Upper lobe of left lung (tissue), 6 donors: ENCODE measurements at regions not wholly inside any gene's neighbourhood (a gene's known extent, or its start where the extent isn't known, plus 50 kb on each side); places are given as distances from the start of the nearest gene placed in this dataset.
A peak's percentile ranks its signal among the peaks of the same experiment; 100 is the strongest.

Experiments used
- ATAC-seq, 2 donors: fragments of 200-7000 bp; cut with Tn5 transposase; one replicate each; pipeline ENCODE4 v1.9.1; 2022; ENCODE audit warnings: mild to moderate bottlenecking in 2 of 2, moderate library complexity in 2 of 2; ENCODE audit not compliant: low FRiP score in 2 of 2
- DNase-seq, 2 donors: peaks; one replicate each; pipeline ENCODE4 v3.0.0-alpha.2; 2019 to 2020
- H3K27ac ChIP-seq, 4 donors: fragments of 200-600 bp; sonication (generic); one replicate each; pipeline ENCODE4 v1.5.1; 2016 to 2019
- H3K27me3 ChIP-seq, 4 donors: fragments of 200-600 bp; sonication (generic); one replicate each; pipeline ENCODE4 v1.5.1; 2017 to 2019
- H3K36me3 ChIP-seq, 4 donors: fragments of 200-600 bp; sonication (generic); one replicate each; pipeline ENCODE4 v1.5.1; 2016 to 2019
- H3K4me1 ChIP-seq, 4 donors: fragments of 200-600 bp; sonication (generic); one replicate each; pipeline ENCODE4 v1.5.1; 2018 to 2019
- H3K4me3 ChIP-seq, 4 donors: fragments of 200-600 bp; sonication (generic); one replicate each; pipeline ENCODE4 v1.5.1; 2017 to 2019; ENCODE audit warnings: mild to moderate bottlenecking in 2 of 4, moderate library complexity in 1 of 4
- H3K9me3 ChIP-seq, 4 donors: fragments of 200-600 bp; sonication (generic); one replicate each; pipeline ENCODE4 v1.5.1; 2018 to 2019
- CTCF ChIP-seq, 6 experiments: fragments of 450-650 bp in 4 of 6; fragments of 200-600 bp in 2 of 6; sonication (generic) in 2 of 6; IDR thresholded peaks; one replicate each; pipeline ENCODE4 v1.5.1; 2016 to 2019; ENCODE audit warnings: antibody characterized with exemption in 6 of 6
- EP300 ChIP-seq, 4 donors: sonication (generic); formaldehyde crosslinking; IDR thresholded peaks; one replicate each; pipeline ENCODE4 v1.5.1; 2017; ENCODE audit warnings: antibody characterized with exemption in 4 of 4, control low read depth in 2 of 4
- POLR2A ChIP-seq, 4 donors: fragments of 450-650 bp; IDR thresholded peaks; one replicate each; pipeline ENCODE4 v1.5.1; 2016 to 2017; ENCODE audit warnings: antibody characterized with exemption in 4 of 4, mild to moderate bottlenecking in 2 of 4
- POLR2AphosphoS5 ChIP-seq, 2 donors: sonication (generic); formaldehyde crosslinking; IDR thresholded peaks; one replicate each; pipeline ENCODE4 v1.5.1; 2017; ENCODE audit warnings: antibody characterized with exemption in 2 of 2
- WGBS, 2 donors: methylation state at CpG; one replicate each; pipeline ENCODE4 v1.1.5; 2017 to 2018; 5-methylcytosine and 5-hydroxymethylcytosine counted together
- donor health status: DM: no; HTN: no; CAD: no; lungs with moderate emphysema.
- donor health status: DM: no; HTN: yes; CAD: no; lungs with severe emphysema.

GRCh38 chr11:29306527-29306926 is 710.3 kb downstream of the KCNA4 start:
- Histone ChIP-seq H3K9me3 (no peaks in the 10 kb centered on the region), H3K4me1 (no peaks in the 10 kb centered on the region), H3K27me3 (no peaks in the 10 kb centered on the region), H3K27ac (no peak overlapping the region), H3K4me3 (no peak overlapping the region), H3K36me3 (no peaks in the 10 kb centered on the region)
- DNase-seq (no peak), ATAC-seq (no peak)
- WGBS, 2 donors: 57 to 58% methylated on average over 1 of the region's 1 CpG
- TF ChIP-seq EP300 (IDR thresholded peaks at IDR 0.05) (no peak), POLR2A (IDR thresholded peaks at IDR 0.05) (no peak), CTCF (IDR thresholded peaks at IDR 0.05) (no peak), POLR2AphosphoS5 (IDR thresholded peaks at IDR 0.05) (no peak)

DNA sequence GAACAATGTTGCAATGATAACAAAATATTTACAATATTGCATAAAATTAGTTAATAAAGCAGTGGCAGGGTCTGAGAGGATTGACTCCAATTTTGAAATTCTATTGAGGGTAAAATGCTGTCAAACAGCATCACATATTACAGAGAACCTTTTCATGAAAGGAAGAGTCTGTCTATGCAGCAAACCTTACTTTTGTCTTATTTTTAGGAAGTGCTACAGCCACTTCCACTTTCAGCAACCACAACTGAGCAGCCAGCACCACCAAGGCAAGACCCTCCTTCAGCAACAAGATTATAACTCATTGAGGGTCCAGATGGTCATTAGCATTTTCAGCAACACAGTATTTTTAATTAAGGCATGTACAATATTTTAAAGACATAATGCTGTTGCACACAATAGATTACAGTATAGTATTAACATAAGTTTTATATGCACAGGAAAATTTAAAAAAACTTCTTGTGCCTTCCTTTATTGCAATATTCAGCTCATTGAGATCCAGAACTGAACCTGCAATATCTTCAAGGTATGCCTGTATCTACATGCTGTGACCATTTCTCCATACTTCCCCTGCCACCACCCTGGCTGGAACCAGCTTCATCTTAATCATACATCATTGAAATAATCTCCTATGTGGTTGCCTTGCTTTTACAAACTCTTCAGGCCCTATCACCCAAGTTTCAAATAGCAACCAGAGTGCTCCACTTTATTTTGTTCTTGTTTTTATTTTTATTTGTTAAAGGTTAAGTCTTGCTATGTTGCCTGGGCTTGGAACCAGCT is 711.2 kb downstream of the KCNA4 start:
- H3K27ac ChIP-seq: no peak overlapping the region
- no peaks in the 10 kb centered on the region for H3K36me3 ChIP-seq
- H3K4me1 ChIP-seq: no peaks in the 10 kb centered on the region
- ATAC-seq (no peak), DNase-seq (no peak)
- H3K27me3 ChIP-seq: no peaks in the 10 kb centered on the region
- no peaks in the 10 kb centered on the region for H3K9me3 ChIP-seq
- no peak for TF ChIP-seq CTCF (IDR thresholded peaks at IDR 0.05)
- TF ChIP-seq EP300 (IDR thresholded peaks at IDR 0.05): no peak
- no peak for TF ChIP-seq POLR2A (IDR thresholded peaks at IDR 0.05)
- no peak for TF ChIP-seq POLR2AphosphoS5 (IDR thresholded peaks at IDR 0.05)
- H3K4me3 ChIP-seq: no peak overlapping the region

DNA sequence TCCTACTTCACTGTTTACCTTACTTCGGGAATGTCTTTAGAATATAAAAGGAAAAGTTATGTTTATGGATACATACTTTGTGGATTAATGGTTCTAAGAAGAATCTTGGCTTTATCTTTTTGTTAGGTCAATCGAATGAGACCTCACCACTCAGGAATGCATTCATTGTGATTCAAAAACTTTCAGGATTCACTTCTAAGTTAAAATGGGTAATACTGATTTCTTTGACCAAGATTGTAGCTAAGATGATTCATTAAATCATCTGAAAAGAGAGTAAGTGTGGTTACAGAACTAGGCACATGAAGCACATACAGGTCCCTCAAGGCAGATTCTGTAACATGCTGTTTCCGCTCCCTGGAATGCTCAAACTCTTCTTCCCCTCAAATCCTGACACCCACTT is 716.4 kb downstream of the KCNA4 start:
- no peaks in the 10 kb centered on the region for H3K27me3 ChIP-seq
- DNase-seq (no peak), ATAC-seq (peak in 1 of 2 donors; percentile 39)
- no peak overlapping the region for H3K4me3 ChIP-seq
- no peak overlapping the region for H3K27ac ChIP-seq
- no peaks in the 10 kb centered on the region for H3K36me3 ChIP-seq
- 64 to 79% methylated on average over 3 of the region's 3 CpGs for WGBS, 2 donors
- H3K9me3 ChIP-seq: no peaks in the 10 kb centered on the region
- TF ChIP-seq POLR2AphosphoS5 (IDR thresholded peaks at IDR 0.05) (no peak), POLR2A (IDR thresholded peaks at IDR 0.05) (no peak), EP300 (IDR thresholded peaks at IDR 0.05) (no peak), CTCF (IDR thresholded peaks at IDR 0.05) (no peak)
- H3K4me1 ChIP-seq: no peaks in the 10 kb centered on the region

DNA sequence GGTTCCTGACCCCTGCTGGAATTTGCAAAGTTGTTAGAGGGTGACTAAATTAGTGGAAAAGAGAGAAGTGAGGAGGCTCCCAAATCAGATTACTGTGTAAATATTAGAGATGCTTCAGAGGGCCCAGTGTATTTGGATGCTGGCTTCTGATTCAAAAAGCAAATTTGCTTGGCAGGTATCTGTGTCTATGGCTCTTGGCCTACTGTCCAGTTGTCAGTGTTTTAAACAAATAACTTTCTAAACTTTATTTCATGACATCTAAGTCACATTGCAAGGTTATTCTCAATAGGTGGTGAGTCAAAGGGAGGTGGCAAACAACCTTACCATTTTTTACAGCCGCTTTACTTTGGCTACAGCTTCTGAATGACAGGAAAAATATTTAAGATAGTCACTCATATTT is 720.1 kb downstream of the KCNA4 start:
- Histone ChIP-seq H3K27me3 (no peaks in the 10 kb centered on the region), H3K4me3 (no peak overlapping the region), H3K27ac (no peak overlapping the region), H3K9me3 (no peaks in the 10 kb centered on the region), H3K36me3 (no peaks in the 10 kb centered on the region), H3K4me1 (no peaks in the 10 kb centered on the region)
- DNase-seq (no peak), ATAC-seq (no peak)
- TF ChIP-seq POLR2AphosphoS5 (IDR thresholded peaks at IDR 0.05) (no peak), CTCF (IDR thresholded peaks at IDR 0.05) (no peak), POLR2A (IDR thresholded peaks at IDR 0.05) (no peak), EP300 (IDR thresholded peaks at IDR 0.05) (no peak)
- WGBS, 2 donors: 88 to 93% methylated on average over 1 of the region's 1 CpG

DNA sequence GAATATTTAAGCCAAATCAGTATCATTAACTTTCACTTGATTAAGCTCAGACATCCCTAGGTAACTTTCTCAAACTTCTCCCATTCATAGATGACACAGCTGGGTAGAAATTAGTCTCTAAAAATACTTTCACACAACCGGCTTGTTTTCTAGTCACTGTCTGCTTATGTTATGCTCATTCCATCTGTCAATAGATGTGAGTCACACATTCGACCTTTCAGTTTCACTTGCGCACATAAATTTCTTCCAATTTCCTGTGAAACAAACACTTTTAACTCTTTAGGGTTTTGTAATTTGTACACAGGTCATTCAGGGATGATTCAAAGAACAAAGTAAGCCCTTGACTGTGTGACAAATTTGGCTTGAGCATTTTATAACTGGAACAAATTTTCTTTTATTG is 723.0 kb downstream of the KCNA4 start:
- no peak for TF ChIP-seq CTCF (IDR thresholded peaks at IDR 0.05)
- H3K27me3 ChIP-seq: no peaks in the 10 kb centered on the region
- no peaks in the 10 kb centered on the region for H3K9me3 ChIP-seq
- H3K36me3 ChIP-seq: no peaks in the 10 kb centered on the region
- DNase-seq (no peak), ATAC-seq (no peak)
- H3K27ac ChIP-seq: no peak overlapping the region
- no peaks in the 10 kb centered on the region for H3K4me1 ChIP-seq
- 31 to 44% methylated on average over 3 of the region's 3 CpGs for WGBS, 2 donors
- H3K4me3 ChIP-seq: no peak overlapping the region
